Neural progenitor cell (in vitro differentiated cells): ENCODE measurements at regions not wholly inside any gene's neighbourhood (a gene's known extent, or its start where the extent isn't known, plus 50 kb on each side); places are given as distances from the start of the nearest gene placed in this dataset.

Source experiments
- CTCF ChIP-seq: fragments of 200-600 bp; sonication (generic); IDR thresholded peaks from 2 replicates; pipeline ENCODE4 v1.5.1; 2017; ENCODE audit warnings: antibody characterized with exemption, mild to moderate bottlenecking
- EZH2 ChIP-seq: fragments of 200-600 bp; sonication (generic); IDR thresholded peaks from 2 replicates; pipeline ENCODE4 v1.6.1; 2017; ENCODE audit warnings: antibody characterized with exemption, mild to moderate bottlenecking, moderate library complexity
- EZH2phosphoT487 ChIP-seq: fragments of 200-600 bp; sonication (generic); IDR thresholded peaks from 2 replicates; pipeline ENCODE4 v1.6.1; 2017; ENCODE audit warnings: antibody characterized with exemption

- no peak for TF ChIP-seq CTCF
- TF ChIP-seq EZH2, result no peak
- no peak for TF ChIP-seq EZH2phosphoT487
Measured at GRCh38 chr4:135573251-135573650, 1371.7 kb upstream of the PABPC4L start.
